Vagina (tissue), 2 donors: ENCODE measurements at regions not wholly inside any gene's neighbourhood (a gene's known extent, or its start where the extent isn't known, plus 50 kb on each side); places are given as distances from the start of the nearest gene placed in this dataset.

Experiments
- POLR2A ChIP-seq, 2 donors: fragments of 450-650 bp; IDR thresholded peaks; one replicate each; pipeline ENCODE4 v1.6.1; 2017; ENCODE audit warnings: antibody characterized with exemption in 2 of 2, mild to moderate bottlenecking in 2 of 2, moderate library complexity in 2 of 2
- POLR2AphosphoS5 ChIP-seq, 2 donors: sonication (generic); formaldehyde crosslinking; IDR thresholded peaks; one replicate each; pipeline ENCODE4 v1.9.0; 2017; ENCODE audit warnings: antibody characterized with exemption in 2 of 2, mild to moderate bottlenecking in 2 of 2, low read depth in 1 of 2; ENCODE audit not compliant: insufficient read depth in 1 of 2
- TF ChIP-seq, protein P1 (sequence below), 3 experiments: fragments of 450-650 bp in 2 of 3; fragments of 200-600 bp in 1 of 3; sonication (generic) in 1 of 3; IDR thresholded peaks; one replicate each; pipeline ENCODE4 v1.5.1; 2017 to 2019; ENCODE audit warnings: antibody characterized with exemption in 3 of 3, mild to moderate bottlenecking in 2 of 3, moderate library complexity in 2 of 3

DNA sequence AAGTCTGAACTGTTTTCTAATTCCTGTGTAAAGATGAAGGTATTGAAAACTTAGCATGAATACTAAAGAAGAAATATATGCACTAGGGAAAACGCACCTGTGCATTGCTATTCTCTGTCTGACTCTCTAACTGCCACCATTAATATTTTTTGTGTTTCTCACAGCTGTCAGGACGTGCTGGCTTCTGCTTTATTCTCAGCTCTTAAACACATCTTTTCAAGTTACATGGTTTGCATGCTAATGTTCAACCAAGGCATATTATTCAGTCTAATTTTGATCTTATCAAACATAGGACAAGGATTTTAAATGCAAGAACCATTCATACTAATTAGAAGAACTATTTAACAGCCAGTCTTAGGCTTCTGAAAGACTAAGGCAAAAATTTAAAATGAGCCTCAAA is 187.4 kb downstream of the KLHL28 start:
- TF ChIP-seq, protein P1, sequence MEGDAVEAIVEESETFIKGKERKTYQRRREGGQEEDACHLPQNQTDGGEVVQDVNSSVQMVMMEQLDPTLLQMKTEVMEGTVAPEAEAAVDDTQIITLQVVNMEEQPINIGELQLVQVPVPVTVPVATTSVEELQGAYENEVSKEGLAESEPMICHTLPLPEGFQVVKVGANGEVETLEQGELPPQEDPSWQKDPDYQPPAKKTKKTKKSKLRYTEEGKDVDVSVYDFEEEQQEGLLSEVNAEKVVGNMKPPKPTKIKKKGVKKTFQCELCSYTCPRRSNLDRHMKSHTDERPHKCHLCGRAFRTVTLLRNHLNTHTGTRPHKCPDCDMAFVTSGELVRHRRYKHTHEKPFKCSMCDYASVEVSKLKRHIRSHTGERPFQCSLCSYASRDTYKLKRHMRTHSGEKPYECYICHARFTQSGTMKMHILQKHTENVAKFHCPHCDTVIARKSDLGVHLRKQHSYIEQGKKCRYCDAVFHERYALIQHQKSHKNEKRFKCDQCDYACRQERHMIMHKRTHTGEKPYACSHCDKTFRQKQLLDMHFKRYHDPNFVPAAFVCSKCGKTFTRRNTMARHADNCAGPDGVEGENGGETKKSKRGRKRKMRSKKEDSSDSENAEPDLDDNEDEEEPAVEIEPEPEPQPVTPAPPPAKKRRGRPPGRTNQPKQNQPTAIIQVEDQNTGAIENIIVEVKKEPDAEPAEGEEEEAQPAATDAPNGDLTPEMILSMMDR (IDR thresholded peaks at IDR 0.05), result no peak
- TF ChIP-seq POLR2A (IDR thresholded peaks at IDR 0.05) (no peak), POLR2AphosphoS5 (IDR thresholded peaks at IDR 0.05; ENCODE audit: insufficient read depth in 1 of 2, low read depth in 1 of 2) (no peak)
